ENCODE measurements at regions not wholly inside any gene's neighbourhood (a gene's known extent, or its start where the extent isn't known, plus 50 kb on each side); places are given as distances from the start of the nearest gene placed in this dataset.

DNA sequence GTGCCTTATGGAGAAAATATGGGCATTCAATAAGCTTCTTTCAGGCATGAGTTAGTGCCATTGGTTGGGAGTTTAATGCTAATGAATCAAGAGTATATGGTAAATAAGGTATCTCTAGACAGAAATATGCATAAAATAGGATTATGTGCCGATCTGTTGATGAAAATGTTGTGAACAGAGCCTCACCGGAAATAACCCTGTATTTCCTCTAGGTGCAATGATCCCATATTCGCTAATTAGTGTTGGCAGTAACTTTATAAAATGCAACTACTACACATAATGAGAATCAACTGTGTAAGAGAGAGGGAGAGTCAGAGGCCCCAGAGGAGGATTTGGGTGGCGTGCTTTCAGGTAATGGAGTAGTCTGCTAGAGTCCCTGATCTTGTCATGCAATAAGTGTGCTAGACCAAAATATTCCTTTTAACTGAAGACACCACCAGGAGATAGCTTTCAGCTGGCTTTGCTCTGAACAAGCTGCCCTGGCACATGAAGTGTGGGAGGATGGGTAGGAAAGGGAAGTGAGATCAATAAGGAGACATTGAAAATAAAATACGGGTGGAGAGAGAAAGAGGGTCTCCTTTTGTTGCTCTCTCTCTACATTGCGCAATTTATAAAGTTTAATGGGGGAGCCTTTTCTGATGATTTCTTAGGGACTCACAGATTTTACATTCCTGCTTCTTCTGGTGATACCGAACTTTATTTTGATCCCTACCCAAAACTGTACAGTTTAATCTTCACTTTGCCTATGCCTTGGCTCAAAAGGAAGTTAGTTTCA is 68.6 kb upstream of the PLXNC1 start:
- Histone ChIP-seq H3K27ac (no peak overlapping the region), H3K4me3 (no peak overlapping the region)
- TF ChIP-seq, protein P1, sequence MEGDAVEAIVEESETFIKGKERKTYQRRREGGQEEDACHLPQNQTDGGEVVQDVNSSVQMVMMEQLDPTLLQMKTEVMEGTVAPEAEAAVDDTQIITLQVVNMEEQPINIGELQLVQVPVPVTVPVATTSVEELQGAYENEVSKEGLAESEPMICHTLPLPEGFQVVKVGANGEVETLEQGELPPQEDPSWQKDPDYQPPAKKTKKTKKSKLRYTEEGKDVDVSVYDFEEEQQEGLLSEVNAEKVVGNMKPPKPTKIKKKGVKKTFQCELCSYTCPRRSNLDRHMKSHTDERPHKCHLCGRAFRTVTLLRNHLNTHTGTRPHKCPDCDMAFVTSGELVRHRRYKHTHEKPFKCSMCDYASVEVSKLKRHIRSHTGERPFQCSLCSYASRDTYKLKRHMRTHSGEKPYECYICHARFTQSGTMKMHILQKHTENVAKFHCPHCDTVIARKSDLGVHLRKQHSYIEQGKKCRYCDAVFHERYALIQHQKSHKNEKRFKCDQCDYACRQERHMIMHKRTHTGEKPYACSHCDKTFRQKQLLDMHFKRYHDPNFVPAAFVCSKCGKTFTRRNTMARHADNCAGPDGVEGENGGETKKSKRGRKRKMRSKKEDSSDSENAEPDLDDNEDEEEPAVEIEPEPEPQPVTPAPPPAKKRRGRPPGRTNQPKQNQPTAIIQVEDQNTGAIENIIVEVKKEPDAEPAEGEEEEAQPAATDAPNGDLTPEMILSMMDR (IDR thresholded peaks at IDR 0.05), result no peak
- no peak for DNase-seq (ENCODE audit: low spot score)

DNA sequence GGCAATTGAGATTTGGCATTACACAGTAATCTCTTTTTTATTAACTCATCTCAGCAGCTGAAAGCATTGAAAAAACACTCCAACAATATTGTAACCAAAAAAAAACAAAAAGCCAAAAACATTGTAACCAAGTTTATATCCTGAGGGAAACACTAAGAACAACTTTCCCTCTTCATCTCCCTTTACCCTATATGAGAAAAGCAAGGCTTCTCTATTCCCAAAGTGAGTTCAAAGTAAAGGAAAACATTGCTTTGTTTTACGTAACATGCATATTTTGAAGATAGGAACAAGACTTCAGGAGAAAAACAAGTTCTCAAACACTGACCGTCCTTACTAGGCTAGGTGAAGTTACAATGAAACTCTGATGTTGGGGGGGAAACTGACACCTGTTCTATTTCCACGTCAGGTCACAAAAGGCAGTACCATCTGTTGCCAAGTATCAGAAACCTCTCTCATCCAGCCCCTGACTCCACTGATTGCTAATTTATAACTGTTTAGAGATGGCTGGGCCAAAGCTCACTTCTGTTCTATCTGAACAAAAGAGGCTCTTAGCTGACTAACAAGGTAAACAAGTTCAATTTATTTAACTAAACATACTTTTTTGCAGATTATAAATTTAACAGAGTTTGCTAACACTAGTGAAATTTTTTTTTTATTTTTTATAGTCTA is 67.9 kb upstream of the PLXNC1 start:
- no peak overlapping the region for H3K4me3 ChIP-seq
- TF ChIP-seq, protein P1 (IDR thresholded peaks at IDR 0.05), result no peak
- no peak for DNase-seq (ENCODE audit: low spot score)
- no peak overlapping the region for H3K27ac ChIP-seq

DNA sequence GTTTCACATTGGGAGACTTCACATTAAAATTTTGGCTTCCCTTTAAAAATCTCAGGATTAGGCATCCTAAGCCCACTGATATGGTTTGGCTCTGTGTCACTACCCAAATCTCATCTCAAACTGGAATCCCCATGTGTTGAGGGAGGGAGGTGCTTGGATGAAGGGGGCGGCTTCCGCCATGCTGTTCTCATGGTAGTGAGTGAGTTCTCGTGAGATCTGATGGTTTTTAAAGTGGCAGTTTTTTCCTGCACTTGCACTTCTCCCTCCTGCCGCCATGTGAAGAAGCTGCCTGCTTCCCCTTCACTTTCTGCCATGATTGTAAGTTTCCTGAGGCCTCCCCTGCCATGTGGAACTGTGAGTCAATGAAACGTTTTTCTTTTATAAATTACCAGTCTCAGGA is 65.7 kb upstream of the PLXNC1 start:
- DNase-seq (ENCODE audit: low spot score), result no peak
- H3K4me3 ChIP-seq, result no peak overlapping the region
- TF ChIP-seq, protein P1 (IDR thresholded peaks at IDR 0.05), result no peak

DNA sequence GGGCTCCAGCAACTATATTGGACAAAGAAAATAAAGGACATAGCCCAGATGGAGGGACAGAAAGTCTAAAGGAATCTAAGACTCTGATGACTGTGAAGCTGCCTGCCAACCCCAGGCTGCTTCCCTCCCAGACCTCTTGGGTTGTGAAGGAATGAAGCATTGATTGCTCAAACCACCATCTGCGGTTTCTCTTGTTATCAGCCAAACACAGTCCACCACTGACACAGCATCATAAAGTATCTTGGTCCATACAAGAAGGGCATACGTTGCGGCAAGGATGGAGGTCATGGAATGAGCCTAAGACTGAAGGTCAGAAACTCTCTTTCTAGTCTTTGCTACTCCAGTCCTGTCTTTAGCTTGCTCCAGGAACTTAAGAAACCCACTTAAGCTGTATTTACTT is 58.5 kb upstream of the PLXNC1 start:
- TF ChIP-seq, protein P1 (IDR thresholded peaks at IDR 0.05), result no peak
- DNase-seq (ENCODE audit: low spot score), result no peak
- Histone ChIP-seq H3K27ac (no peak overlapping the region), H3K4me3 (no peak overlapping the region)

More for the DNA sequence above, 65.7 kb upstream of the PLXNC1 start:
- no peak overlapping the region for H3K27ac ChIP-seq

DNA sequence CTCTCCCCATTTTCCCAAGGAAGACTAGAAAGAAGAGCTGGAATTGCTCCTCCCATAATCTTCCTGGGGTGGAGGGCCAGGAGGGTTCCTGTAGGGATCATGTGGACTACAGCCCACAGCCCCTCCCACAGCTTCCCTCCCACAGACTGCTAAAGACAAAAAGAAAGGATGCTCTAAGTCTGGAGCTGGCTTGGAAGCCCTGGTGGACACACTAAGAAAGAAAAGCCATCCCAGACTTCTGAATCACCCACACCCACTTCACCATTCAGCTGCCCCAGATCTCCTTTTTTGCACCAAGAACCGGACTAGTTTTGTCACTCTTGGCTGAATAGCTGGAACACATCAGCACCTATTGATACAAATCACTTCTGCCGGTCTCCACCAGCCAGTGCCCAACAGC is 56.8 kb upstream of the PLXNC1 start:
- DNase-seq (ENCODE audit: low spot score), result no peak
- H3K4me3 ChIP-seq, result no peak overlapping the region
- TF ChIP-seq, protein P1 (IDR thresholded peaks at IDR 0.05), result no peak
- H3K27ac ChIP-seq, result no peak overlapping the region

DNA sequence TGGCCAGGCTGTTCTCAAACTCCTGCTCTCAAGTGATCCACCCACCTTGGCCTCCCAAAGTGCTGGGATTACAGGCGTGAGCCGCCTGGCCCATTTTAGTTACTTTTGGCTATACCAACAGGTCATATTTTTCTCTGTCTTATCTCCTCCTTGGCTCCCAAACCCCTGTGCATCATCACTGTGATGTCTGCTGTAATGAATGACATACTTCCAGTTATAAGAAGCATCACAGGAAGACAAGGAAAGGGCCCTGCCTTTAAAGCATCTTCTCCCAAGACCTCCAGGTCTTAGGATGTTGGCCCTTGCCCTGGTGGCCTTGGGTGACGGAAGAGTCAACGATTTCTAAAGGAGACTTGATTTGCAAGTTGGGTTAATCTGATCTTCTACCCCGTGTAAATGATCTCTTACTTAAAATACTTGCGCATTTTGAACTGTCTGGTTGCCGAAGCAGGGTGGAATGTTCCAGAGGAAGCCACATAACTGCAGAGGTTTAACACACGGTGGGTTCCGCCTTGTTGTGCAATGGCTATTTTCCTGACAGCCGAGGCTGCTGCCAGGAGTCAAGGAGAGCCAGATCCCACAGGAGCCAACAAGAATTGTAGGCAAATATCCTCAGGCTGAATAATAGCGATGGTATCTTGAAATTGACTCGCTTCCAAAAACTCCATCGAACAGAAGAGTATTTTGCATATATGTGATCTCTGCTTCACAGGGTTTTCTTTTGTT is 55.7 kb upstream of the PLXNC1 start:
- Histone ChIP-seq H3K27ac (peak overlapping the region in 1 of 2 donors; percentile 37), H3K4me3 (no peak overlapping the region)
- TF ChIP-seq, protein P1 (IDR thresholded peaks at IDR 0.05), result no peak
- no peak for DNase-seq (ENCODE audit: low spot score)

All from coronary artery (tissue), 2 donors.